ENCODE measurements at regions not wholly inside any gene's neighbourhood (a gene's known extent, or its start where the extent isn't known, plus 50 kb on each side); places are given as distances from the start of the nearest gene placed in this dataset.

DNA sequence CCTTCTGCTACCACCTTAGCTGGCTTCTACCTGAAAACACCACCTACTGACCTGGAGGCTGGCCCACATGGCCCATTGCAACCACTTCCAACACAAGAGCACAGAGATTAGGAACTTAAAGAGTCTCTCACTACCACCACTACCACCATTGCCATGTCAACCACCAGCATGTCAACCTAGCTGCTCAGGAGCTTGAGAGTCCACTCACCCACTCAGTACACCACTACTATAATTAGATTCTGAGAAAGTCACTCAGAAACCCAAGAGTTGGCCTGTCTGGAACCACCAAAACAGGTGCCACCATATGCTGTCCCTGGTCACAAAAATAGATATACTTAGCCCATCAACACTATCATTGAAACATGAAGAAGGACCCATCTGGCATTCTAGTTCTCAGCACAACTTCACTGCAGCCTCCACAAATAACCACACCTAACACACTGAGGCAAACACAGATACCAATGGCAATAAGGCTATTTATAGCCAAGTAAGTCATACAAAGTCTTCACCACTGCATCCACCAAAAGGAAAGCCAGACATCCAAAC lies 806.7 kb upstream of the EPHA6 start (continued):
- TF ChIP-seq REST (IDR thresholded peaks at IDR 0.05; ENCODE audit: unreplicated experiment), result no peak

DNA sequence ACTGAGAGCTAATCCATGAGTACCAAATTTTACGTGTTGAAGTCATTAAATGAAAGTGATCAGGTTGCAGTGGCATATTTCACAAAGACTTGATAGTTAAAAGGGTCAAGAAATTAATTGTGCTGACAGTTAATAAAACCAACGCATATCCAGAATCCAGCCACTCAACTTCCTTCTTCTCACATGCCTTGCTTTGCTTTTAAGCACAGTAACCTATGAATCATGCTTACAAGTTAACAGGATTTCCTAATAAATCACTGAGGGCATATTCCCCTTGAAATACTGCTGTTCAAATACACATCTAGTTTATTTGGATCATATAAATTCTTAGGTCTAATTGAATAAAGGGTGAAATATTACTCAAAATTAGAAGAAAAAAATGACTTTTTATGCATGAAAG lies 801.5 kb upstream of the EPHA6 start:
- DNase-seq (ENCODE audit: low spot score) (no peak), ATAC-seq (no peak)
- Histone ChIP-seq H3K4me1 (ENCODE audit: insufficient read depth) (no peaks in the 10 kb centered on the region), H3F3A (replicated peaks; ENCODE audit: low read depth) (no peaks in the 10 kb centered on the region), H3K4me2 (no peak overlapping the region), H3K36me3 (ENCODE audit: insufficient read depth) (no peaks in the 10 kb centered on the region), H3K27me3 (ENCODE audit: insufficient read depth) (no peaks in the 10 kb centered on the region), H3K79me2 (replicated peaks; ENCODE audit: insufficient read depth) (no peaks in the 10 kb centered on the region), H4K20me1 (replicated peaks; ENCODE audit: insufficient read depth) (no peaks in the 10 kb centered on the region), H3K4me3 (no peak overlapping the region), H3K9me2 (ENCODE audit: insufficient read depth) (peaks cover 8% of the 10 kb centered on the region), H3K27ac (ENCODE audit: low read depth) (no peak overlapping the region), H2AFZ (no peak overlapping the region)
- no peaks in the 10 kb centered on the region for H3K36me3 Mint-ChIP-seq (ENCODE audit: low read depth)
- TF ChIP-seq ZNF462 (CRISPR knock-in tag; IDR thresholded peaks at IDR 0.05), result no peak
- no peak for TF ChIP-seq ZNF114 (CRISPR knock-in tag; IDR thresholded peaks at IDR 0.05)
- TF ChIP-seq CREB1 (CRISPR knock-in tag; IDR thresholded peaks at IDR 0.05; ENCODE audit: low read depth), result no peak
- TF ChIP-seq ZNF331 (CRISPR knock-in tag; IDR thresholded peaks at IDR 0.05; ENCODE audit: low read depth), result no peak
- no peak overlapping the region for H3K4me3 Mint-ChIP-seq
- H3K4me1 Mint-ChIP-seq, result no peaks in the 10 kb centered on the region
- no peak overlapping the region for H3K27ac Mint-ChIP-seq
- no peaks in the 10 kb centered on the region; the same call in 2 of the 3 replicates for H3K9me3 Mint-ChIP-seq
- no peaks in the 10 kb centered on the region for H3K27me3 Mint-ChIP-seq (ENCODE audit: insufficient read depth, low read depth, poor library complexity)

All from GM23338 (cell line).